NCI-H128 (cell line): ENCODE measurements at regions not wholly inside any gene's neighbourhood (a gene's known extent, or its start where the extent isn't known, plus 50 kb on each side); places are given as distances from the start of the nearest gene placed in this dataset.
"Not testable (repeated sequence)": the region's sequence is repeated elsewhere in the genome, so short reads cannot be mapped to it uniquely, and the experiment has no call there.

Experiments used
- DNase-seq: peaks from one replicate; lab custom pipeline; 2025; ENCODE audit not compliant: unreplicated experiment; lab: John Stamatoyannopoulos, UW

DNA sequence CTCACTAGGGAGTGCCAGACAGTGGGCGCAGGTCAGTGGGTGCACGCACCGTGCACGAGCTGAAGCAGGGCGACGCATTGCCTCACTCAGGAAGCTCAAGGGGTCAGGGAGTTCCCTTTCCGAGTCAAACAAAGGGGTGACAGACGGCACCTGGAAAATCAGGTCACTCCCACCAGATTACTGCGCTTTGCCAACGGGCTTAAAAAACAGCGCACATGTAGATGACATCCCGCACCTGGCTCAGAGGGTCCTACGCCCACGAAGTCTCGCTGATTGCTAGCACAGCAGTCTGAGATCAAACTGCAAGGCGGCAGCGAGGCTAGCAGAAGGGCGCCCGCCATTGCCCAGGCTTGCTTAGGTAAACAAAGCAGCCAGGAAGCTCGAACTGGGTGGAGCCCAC, 428.5 kb upstream of the SLC39A10 start:
- DNase-seq = not testable (repeated sequence)

DNA sequence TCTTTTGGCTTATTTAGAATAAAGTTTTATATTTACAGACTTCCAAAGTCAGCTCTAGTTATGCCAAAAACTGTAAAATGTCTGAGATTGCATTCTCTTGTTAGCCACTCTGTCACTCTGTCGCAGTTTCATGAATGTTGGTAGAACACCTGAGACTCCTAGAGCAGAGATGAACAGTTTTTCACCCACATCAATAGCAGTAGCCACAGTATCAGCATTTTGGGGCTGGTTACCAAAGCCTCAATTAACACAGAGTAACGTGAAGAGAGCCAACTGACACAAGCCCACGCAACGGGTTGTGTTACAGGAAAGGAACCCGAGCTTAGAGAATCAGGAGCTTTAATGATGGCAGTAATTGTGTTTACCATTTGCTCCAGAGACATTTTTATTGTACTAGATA, 443.0 kb upstream of the SLC39A10 start:
- no peak for DNase-seq

DNA sequence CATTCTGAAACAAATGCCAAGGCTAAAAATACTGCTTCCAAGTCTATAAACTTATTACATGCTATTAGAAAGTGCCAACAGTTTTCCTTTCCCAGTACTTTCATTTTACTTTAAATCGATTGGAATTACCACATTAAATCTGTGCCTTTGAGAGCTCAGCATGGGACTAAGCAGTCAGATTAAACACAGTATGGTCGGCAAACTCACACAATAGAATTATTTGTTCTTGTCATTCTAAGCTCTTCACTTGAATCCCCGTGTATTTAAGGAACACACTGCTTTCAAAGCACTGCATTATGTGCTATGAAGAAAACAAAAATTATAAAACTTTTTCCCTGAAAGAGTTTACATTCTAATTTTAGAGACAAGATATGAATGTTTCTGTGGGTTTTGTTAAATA, 444.4 kb upstream of the SLC39A10 start:
- DNase-seq = no peak

DNA sequence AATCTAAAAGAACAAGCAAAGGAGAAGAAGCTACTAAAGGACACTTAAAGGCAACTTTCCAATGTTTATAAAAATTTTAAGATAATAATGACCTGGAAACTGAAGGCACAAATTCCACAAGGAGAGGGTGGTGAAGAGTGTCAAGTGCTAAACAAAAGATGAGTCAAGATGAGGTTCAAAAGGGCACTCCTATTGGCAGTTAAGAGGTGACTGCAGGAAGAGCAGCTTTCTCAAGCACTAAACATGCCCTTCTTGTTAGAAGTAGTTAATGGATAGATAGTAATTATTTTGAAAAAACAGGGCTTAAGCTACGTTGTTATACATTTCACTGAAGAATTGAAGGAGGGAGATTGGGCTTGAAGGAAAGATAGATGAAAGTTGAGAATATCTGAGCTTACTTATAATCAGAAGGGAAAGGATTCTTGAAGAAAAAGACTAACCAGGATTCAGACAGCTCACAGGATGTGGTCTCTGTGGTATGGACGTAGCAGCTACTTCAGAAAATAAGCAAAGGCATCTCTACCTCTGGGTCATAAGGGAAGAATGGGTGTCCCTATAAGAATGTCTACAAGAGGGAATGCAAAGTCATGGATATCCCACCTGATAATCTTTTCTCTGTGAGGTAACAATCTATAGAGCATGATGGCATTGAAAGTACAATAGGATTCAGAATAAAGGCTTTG, 454.7 kb upstream of the SLC39A10 start:
- DNase-seq = no peak

DNA sequence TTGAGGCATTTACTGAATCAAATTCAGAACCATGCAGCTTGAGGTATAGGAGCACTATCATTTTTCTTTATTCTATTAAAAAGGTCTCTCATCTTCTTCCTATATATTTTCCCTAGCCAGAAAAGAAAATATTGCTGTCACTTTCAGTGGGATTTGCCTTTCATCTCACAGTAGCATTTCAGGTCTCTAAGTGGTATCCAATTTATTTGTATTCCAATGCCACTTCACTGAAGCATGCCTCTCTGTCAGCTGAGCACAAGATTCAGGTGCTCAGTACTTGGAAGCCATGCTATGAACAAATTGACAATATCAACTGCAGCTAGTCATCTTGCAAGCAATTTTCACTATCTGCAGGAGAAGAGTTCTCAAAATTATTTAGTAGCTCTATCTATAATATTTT, 457.2 kb upstream of the SLC39A10 start:
- no peak for DNase-seq

DNA sequence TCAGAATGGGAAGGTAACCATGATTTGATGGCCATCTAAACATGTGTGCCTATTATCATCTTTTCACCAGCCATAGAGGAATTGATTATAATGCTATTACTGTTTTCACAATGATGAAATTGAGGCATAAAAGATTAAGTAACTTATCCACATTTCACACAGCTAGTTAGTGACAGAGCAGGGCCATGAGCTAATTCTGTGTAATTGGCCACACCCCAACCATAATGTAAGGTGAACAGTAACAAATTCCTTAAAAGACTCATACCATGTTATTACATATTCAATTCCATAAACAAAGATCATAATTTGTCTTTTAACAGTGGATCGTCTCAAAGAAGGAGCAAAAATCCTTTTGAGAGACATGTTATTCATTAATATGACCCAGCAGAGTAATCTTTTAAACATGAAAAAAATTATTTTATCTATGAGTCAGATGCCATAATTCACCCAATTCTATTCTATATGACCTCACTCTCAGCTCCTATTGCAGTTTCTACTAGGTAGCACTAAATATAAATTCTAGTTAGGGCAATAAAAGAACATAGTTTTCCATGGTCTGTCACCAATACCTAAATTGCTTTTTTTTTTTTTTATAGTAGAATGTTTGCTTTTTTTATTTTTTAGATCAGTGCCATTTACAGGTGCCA, 475.8 kb upstream of the SLC39A10 start:
- no peak for DNase-seq

DNA sequence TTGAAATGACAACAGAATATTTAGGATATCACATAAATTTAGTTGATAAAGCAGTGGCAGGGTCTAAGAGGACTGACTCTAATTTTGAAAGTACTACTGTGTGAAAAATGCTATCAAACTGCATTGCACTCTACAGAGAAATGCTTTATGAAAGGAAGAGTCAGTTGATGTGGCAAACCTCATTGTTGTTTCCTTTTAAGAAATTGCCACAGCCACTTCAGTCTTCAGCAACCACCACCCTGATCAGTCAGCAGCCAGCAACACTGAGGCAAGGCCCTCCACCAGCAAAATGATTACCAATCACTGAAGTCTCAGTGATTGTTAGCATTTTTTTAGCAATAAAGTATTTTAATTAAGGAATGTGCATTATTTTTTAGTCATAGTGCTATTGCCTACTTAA, 488.7 kb upstream of the SLC39A10 start:
- DNase-seq = no peak

DNA sequence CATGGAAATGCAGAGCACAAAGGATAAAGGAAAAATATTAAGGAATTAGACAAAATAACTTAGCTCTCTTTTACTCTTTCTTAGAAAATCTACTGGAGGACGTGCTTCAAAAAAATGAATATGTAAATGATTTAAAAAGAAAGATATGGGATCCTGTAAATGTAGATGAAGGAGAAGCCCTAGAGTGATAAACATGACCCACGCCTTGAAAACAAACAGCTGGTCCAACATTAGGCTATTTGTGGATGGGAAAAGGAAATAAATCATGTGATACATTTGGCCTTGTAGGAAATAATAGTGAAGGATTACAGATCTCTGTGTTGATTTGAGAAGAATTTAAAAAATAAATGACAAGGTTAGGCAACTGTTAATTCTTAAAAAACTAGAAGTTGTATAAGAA, 492.1 kb upstream of the SLC39A10 start:
- no peak for DNase-seq

DNA sequence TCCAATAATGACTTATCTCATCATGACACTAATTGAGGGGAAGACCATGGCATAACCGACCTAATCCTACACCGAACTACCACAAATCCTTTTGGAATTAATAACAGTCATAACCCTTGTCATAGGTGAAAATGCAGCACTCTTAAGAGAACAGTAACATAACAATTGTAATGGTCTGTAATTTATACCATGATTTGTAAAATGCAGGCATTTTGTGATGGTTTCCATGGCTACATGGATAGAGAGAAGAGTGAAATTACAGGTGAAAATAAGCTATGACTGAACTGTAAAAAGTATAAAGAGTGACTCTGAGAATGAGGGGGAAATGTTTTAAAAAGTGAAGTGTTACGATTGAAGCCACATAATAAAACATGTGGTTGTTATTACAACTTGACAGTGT, 494.1 kb upstream of the SLC39A10 start:
- DNase-seq = no peak

DNA sequence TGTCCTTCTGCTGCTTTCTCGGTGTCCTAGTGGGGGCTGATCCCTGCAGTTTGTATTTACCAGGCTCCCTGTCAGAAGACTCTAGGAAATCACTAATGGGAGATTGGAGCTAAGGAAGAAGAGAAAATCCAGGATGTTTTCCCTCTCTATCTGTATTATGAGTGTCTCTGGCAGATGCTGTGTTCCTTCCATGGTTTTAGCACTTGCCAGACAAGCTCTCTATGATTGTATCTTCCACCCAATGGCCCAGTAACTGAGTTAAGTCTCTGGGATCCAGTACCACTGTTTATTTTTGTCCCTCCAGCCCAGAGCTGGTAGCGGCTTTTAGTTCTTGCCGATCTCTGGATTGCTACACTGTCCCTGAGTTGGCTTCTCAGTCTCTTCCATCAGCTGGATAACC, 494.8 kb upstream of the SLC39A10 start:
- no peak for DNase-seq

DNA sequence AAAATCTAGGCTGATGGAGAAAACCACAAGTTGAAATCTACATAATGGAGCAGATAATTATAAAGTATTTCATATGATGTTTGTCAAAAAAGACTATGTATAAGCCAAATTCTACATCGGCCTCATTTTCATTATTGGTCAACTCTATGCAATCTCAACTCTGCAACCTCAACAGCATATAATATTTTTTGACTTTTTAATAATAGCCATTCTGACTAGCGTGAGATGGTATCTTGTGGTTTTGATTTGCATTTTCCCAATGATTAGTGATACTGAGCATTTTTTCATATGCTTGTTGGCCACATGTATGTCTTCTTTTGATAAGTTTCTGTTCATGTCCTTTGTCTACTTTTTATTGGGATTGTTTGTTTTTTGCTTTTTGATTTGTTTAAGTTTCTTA, 496.1 kb upstream of the SLC39A10 start:
- DNase-seq = no peak

DNA sequence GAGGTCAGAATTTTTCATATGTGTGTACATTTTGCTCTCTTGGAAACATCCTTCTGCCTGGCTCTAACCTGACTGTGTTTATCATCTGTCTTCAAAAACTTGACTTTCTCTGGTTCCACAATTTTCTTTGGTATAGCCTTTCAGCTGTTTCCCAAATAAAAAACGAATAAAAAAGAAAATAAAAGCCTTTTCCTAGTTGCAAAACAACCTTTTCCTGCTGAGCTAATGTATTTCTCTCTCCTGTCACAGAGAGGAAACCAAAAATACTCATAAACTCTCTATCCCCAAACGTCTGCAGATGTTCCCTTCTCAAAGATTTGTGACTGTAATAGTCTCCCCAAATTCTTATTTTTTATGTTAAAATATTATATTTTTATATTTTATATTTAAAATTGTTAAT, 505.3 kb upstream of the SLC39A10 start:
- DNase-seq = no peak

DNA sequence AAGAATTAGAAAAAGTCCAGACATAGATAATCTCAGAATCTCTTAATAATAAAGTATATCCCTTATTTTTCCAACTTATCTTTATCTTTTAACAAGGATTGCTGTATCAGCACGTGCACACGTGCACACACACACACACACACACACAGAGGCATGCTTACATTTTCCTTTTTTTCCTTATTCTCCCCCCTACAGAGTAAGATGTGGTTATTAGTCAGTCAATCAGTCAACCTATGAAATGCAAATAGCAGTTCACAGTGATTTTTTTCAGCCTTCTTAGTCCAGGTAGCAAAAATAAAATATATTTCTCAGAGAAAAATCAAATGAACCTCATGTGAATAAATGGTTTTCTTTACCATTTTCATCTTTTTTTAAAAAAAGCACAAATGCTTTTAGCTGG, 506.2 kb upstream of the SLC39A10 start:
- no peak for DNase-seq

DNA sequence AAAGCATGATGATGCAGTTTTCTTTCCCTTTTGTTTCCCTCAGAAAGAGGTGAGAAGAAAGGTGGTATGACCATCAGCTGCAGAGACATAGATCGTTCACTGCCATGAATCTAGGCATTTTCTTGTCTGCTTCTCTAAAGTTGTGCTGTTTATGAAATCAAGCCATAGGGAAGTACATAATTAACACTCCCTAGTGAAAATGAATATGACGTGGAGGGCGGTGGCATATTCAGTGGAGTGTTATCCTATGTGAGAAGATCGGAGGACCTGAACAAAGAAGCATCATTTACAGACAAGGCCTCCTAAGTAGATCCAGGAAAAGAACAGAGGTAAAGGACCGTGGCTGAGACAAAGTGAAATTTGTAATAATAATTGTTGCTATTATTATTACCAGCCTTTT, 509.0 kb upstream of the SLC39A10 start:
- DNase-seq = no peak

DNA sequence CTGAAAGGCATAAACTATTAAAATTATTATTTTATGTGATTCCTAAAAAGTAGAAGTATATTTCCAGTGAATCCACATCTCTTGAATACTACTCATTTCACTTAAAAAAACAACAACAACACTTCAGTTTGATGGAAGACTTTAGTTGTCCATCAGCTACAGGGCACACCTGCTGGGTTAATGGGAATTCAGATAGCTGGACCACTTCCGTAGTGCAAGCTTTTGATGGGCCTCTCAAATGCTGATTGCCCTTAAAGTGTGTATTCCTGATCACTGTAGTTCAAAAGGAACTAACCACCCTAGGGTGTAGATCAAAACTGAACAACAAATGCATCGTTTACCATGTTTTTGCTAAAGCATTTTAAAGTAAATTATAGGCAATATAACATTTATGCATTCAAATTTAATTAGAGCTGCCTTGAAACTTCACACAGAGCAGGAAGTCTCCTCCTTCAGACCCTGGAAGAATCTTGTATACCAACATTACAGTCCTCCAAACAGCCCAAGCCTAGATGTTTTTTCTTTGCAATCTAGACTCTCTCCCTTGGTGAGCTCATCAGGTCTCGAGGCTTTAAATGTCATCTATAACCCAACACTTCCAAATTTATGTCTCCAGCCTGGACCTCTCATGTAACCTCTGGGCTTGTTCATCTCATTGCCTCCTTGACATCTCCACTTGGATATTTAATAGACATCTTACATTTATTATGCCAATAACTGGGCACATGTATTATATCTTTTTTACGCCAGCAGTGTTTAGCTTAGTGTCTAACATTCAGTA, 510.1 kb upstream of the SLC39A10 start:
- DNase-seq = no peak

DNA sequence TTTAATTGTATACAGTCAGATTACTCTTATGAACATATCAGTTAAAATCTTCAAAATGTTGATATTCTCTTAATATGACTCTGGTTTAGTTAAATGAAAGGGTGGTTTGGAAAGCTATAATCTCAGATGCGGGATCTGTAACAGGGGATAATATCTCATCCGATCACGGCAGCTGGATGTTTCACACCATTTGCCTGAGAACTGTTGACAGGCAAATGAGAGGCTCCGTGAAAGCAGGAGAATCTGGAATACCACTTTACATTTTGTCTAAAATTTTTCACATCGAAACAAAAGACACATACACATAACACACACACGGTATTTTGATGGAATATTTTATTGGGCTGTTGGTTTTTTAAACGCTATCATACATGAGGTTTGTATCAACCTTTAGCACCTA, 518.6 kb upstream of the SLC39A10 start:
- DNase-seq = no peak

DNA sequence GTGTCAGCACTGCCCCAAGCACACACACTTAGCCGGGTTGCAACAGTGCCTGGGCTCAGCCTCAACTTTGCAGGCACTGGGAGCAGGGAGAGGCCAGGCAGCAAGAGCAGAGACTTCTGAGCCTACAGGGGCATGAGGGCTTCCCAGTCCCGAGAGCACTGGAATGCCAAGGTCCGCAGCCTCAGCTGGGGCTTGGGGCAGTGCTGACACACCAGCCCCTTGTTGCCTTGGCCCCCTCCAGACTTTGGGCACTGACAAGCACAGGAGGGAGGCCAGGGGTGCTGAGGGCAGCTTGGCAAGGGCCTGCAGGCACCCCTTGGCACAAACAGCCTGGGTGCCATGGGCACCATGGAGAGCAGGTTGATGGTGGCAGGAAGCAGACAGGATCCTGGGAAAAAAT, 531.1 kb upstream of the SLC39A10 start:
- not testable (repeated sequence) for DNase-seq

DNA sequence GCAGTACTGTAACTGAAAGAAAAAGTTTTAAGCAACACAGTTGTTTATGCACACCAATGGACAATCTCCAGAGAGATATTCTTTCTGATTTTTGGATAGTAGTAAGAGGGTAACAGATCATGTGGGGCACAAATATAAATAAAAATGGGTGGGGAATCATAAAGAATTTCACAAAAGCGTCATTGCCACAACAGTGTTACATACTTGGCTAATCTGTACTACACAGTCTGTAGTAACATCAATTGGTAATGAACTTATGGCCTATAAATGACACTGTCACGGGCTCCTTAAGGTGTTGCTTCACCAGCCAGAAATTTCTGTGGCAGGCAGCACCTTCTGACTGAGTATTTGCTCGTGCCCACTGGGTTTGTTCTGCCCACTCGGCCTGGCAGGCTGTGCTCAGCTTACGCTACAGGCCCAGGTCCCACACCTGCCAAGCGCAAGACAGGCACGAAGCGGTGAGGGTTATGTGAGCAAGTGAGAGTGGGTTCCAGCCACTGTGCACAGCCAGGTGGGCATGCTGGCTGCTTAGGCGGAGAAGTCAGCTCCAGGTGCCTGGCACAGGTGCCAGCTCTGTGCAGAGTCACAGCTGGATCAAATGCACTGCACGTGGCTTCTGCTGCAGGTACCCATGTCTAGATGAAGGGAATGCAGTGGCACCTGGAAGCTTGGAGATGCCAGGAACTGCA, 532.5 kb upstream of the SLC39A10 start:
- DNase-seq = no peak

DNA sequence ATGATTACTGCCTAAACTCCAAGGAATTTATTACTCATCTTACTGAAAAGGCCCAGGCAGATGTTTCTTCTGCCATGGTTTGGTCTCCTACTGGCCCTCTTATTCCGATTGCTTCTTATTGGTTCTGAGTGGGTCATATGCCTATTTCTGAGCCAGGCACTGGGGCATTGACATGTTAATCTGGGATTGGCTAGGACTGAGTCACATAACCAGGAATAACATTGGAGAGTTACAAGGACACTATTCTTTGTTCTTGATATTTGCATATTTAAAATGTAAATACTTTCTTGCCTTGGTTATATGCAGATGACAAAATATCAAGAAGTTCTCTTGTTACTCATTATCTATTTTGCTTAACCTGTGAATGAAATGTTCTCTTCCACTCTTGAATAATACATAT, 534.4 kb upstream of the SLC39A10 start:
- no peak for DNase-seq

DNA sequence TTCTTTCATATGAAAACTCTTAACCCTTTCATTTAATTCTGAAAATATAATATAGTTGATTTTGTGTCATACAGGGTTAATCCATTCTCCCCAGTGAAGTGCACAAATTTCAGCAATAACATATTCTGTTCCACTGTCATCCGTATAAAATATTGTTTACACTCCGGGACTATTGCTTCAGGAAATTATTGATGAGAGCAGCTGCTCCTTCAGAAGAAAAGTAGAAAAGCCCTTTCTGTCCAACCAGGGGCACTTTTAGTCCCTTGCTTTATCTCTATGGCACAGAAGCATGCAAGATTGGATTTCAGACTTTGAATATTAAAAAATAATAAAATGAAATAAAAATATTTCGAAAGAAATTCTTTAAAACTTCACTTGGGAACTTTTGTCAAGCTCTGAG, 535.7 kb upstream of the SLC39A10 start:
- no peak for DNase-seq

DNA sequence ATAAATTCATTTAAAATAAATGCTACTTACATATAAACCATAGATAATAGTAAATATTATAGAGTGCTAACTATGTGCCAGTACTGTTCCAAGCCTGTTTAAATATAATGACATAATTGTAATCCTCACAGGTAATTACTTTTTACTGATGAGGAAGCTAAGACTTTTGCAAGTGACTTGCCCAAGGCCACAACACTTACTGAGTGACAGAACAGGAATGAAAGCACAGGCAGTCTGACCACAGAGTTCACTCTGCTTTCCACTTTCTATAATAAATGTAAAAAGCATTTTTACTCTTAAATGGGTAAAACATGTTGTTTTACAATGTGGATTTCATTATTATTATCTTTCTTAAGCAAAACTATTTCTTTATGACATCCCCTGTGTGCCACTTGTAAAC, 537.8 kb upstream of the SLC39A10 start:
- DNase-seq = no peak

DNA sequence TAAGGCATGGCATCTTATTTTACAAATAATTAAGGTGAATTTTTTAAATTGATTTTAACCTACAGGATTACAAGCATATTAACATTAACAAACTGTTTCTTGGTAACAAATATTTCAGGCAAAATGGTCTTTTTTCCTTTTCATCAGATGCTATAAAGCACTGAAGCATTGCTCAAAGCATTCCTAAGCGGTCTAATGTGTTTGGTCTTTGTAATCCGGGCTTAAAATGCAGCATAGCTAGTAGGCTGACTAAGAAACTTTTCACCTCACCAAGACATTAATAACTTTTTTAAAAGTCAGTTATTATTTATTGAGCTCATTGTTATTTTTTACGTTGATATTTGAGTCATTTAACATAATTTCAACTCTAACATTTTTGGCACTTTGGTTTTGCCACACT, 538.8 kb upstream of the SLC39A10 start:
- DNase-seq = no peak
